ENCODE measurements at regions not wholly inside any gene's neighbourhood (a gene's known extent, or its start where the extent isn't known, plus 50 kb on each side); places are given as distances from the start of the nearest gene placed in this dataset.

- no peak for TF ChIP-seq CTCF (IDR thresholded peaks at IDR 0.05)
- TF ChIP-seq POLR2A (IDR thresholded peaks at IDR 0.05), result no peak
- no peak for TF ChIP-seq POLR2AphosphoS5 (IDR thresholded peaks at IDR 0.05)
These were observed 729.6 kb upstream of the ZNF804A start for GRCh38 chr2:183868707-183869106.
